Nephron progenitor cell (in vitro differentiated cells): ENCODE measurements at regions not wholly inside any gene's neighbourhood (a gene's known extent, or its start where the extent isn't known, plus 50 kb on each side); places are given as distances from the start of the nearest gene placed in this dataset.

Experiments
- DNase-seq: peaks from one replicate; pipeline ENCODE4 v3.0.0; 2021
- H3K27ac Mint-ChIP-seq: 2 replicates; pipeline ENCODE4 v1.8.0; 2021; ENCODE audit warnings: mild to moderate bottlenecking, moderate library complexity, mixed read lengths
- H3K27me3 Mint-ChIP-seq: 2 replicates; pipeline ENCODE4 v1.8.0; 2021; ENCODE audit warnings: mild to moderate bottlenecking, low read depth, mixed read lengths; ENCODE audit not compliant: poor library complexity
- H3K36me3 Mint-ChIP-seq: 2 replicates; pipeline ENCODE4 v1.8.0; 2021; ENCODE audit warnings: low read depth, mixed read lengths
- H3K4me1 Mint-ChIP-seq: 2 replicates; pipeline ENCODE4 v1.8.0; 2021; ENCODE audit warnings: mixed read lengths
- H3K4me3 Mint-ChIP-seq: 2 replicates; pipeline ENCODE4 v1.8.0; 2021; ENCODE audit warnings: mild to moderate bottlenecking, moderate library complexity, mixed read lengths
- H3K9me3 Mint-ChIP-seq: 2 replicates; pipeline ENCODE4 v1.8.0; 2021; ENCODE audit warnings: mild to moderate bottlenecking, moderate library complexity, mixed read lengths
- TF ChIP-seq, protein P1 (sequence below): fragments of 200-600 bp; sonication (generic); IDR thresholded peaks from 2 replicates; pipeline ENCODE4 v1.5.0; 2021; ENCODE audit warnings: antibody characterized with exemption

DNA sequence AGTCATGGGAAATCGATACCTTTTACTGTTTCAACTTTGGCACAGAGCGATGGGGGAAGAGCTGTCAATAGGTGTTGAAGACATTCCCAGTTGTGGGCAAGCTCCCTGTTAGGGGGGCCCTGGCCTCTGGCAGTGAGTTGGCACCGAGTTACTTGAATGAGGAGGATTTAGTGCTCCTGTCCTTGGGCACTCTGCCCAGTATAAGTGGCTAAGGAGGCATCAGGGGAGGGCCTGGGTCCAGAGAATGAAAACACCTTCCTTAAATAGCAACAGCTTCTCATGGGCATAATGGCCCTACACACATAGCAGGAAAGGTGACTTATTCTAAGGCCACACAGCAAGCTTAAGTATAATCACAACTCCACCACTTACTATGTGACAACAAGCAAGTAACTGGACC, 664.4 kb downstream of the PTPRU start:
- TF ChIP-seq, protein P1, sequence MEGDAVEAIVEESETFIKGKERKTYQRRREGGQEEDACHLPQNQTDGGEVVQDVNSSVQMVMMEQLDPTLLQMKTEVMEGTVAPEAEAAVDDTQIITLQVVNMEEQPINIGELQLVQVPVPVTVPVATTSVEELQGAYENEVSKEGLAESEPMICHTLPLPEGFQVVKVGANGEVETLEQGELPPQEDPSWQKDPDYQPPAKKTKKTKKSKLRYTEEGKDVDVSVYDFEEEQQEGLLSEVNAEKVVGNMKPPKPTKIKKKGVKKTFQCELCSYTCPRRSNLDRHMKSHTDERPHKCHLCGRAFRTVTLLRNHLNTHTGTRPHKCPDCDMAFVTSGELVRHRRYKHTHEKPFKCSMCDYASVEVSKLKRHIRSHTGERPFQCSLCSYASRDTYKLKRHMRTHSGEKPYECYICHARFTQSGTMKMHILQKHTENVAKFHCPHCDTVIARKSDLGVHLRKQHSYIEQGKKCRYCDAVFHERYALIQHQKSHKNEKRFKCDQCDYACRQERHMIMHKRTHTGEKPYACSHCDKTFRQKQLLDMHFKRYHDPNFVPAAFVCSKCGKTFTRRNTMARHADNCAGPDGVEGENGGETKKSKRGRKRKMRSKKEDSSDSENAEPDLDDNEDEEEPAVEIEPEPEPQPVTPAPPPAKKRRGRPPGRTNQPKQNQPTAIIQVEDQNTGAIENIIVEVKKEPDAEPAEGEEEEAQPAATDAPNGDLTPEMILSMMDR: no peak
- Mint-ChIP-seq H3K27me3 (peaks cover 9% of the 10 kb centered on the region), H3K27ac (peak overlapping the region; percentile 55), H3K4me1 (peaks cover 47% of the 10 kb centered on the region), H3K4me3 (no peak overlapping the region), H3K9me3 (no peaks in the 10 kb centered on the region), H3K36me3 (no peaks in the 10 kb centered on the region)
- no peak for DNase-seq

- Mint-ChIP-seq H3K4me3 (no peak overlapping the region), H3K4me1 (peaks cover 52% of the 10 kb centered on the region), H3K9me3 (no peaks in the 10 kb centered on the region), H3K27ac (peak overlapping the region; percentile 55), H3K36me3 (no peaks in the 10 kb centered on the region), H3K27me3 (peaks cover 8% of the 10 kb centered on the region)
- DNase-seq: no peak
- TF ChIP-seq, protein P1: no peak
Measured at GRCh38 chr1:29900104-29900679, 663.9 kb downstream of the PTPRU start.

GRCh38 chr1:29896791-29897714, 660.7 kb downstream of the PTPRU start:
- TF ChIP-seq, protein P1: no peak
- no peak overlapping the region for H3K4me3 Mint-ChIP-seq
- peaks cover 45% of the 10 kb centered on the region for H3K4me1 Mint-ChIP-seq
- H3K27me3 Mint-ChIP-seq: peaks cover 3% of the 10 kb centered on the region
- H3K36me3 Mint-ChIP-seq: no peaks in the 10 kb centered on the region
- peak; percentile 17 for DNase-seq
- no peaks in the 10 kb centered on the region for H3K9me3 Mint-ChIP-seq
- no peak overlapping the region for H3K27ac Mint-ChIP-seq

DNA sequence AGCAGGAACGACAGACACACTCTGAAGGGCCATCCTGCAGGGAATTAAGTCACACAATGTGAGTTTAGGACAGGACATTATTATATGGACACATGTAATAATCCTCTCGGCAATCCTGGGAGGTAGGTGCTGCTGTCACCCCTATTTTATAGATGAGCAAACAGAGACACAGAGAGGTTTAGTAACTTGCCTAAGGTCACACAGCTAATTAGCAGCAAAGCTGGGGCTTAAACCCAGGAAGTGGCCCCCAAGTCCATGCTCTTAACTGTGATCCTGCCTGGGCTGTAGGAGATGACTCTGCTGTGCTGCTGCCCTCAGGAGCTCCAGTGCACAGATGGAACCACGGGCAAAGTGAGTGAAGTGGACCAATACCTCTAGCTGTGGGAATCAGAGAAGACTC, 660.0 kb downstream of the PTPRU start:
- Mint-ChIP-seq H3K27me3 (peaks cover 6% of the 10 kb centered on the region), H3K4me1 (peaks cover 37% of the 10 kb centered on the region), H3K4me3 (no peak overlapping the region), H3K9me3 (no peaks in the 10 kb centered on the region), H3K36me3 (no peaks in the 10 kb centered on the region), H3K27ac (no peak overlapping the region)
- no peak for DNase-seq
- TF ChIP-seq, protein P1: no peak

DNA sequence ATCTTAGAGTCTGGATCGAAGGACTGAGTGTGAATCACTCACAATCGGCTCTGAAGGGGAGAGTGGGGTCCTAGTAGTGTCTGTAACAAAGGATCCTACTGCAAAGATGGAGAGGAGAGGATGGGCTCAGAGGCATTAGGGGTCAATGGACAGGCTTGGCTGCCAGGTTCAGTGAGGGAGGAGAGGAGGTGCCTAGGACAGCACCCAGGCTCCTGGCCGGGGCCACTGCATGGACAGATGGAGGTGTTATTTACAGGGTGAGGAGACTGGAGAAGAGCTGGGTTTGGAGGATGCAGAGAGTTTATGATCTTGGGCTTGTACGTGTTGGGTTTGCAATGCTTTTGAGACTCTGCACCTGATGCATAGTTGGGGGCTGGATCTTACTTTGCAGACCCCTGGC, 658.9 kb downstream of the PTPRU start:
- Mint-ChIP-seq H3K36me3 (no peaks in the 10 kb centered on the region), H3K27me3 (peaks cover 6% of the 10 kb centered on the region), H3K4me3 (no peak overlapping the region), H3K9me3 (no peaks in the 10 kb centered on the region), H3K4me1 (peaks cover 26% of the 10 kb centered on the region), H3K27ac (no peak overlapping the region)
- TF ChIP-seq, protein P1: no peak
- no peak for DNase-seq
